Natural killer cell (primary cell): ENCODE measurements at regions not wholly inside any gene's neighbourhood (a gene's known extent, or its start where the extent isn't known, plus 50 kb on each side); places are given as distances from the start of the nearest gene placed in this dataset.

Experiments used
- ATAC-seq, 3 donors: fragments of 150-1000 bp in 2 of 3; fragments of 200-7000 bp in 1 of 3; cut with Tn5 transposase; 1 replicate in 1 of 3; 2 replicates in 2 of 3; pipeline ENCODE4 v1.10.0; 2021; ENCODE audit warnings: mild to moderate bottlenecking in 2 of 3, moderate library complexity in 2 of 3
- DNase-seq, 2 donors: peaks; one replicate each; pipeline versions ENCODE4 v3.0.0 to v3.0.0-alpha.2; 2013 to 2021; ENCODE audit warnings: mixed read lengths in 1 of 2
- H3K27ac ChIP-seq: one replicate; pipeline ENCODE4 v1.5.1; 2013; ENCODE audit warnings: mild to moderate bottlenecking, low read length
- H3K27me3 ChIP-seq: one replicate; pipeline ENCODE4 v1.6.1; 2013; ENCODE audit warnings: low read length; ENCODE audit not compliant: control insufficient read depth, insufficient read depth
- H3K36me3 ChIP-seq: one replicate; pipeline ENCODE4 v1.6.1; 2013; ENCODE audit warnings: low read length; ENCODE audit not compliant: control insufficient read depth, insufficient read depth
- H3K4me1 ChIP-seq: one replicate; pipeline ENCODE4 v1.6.1; 2013; ENCODE audit warnings: low read length; ENCODE audit not compliant: control insufficient read depth, insufficient read depth
- H3K4me3 ChIP-seq: one replicate; pipeline ENCODE4 v1.5.1; 2013; ENCODE audit warnings: low read length
- H3K9me3 ChIP-seq: one replicate; pipeline ENCODE4 v1.6.1; 2013; ENCODE audit warnings: low read length; ENCODE audit not compliant: control insufficient read depth, insufficient read depth
- H3K27ac Mint-ChIP-seq, 2 donors: one replicate each; pipeline ENCODE4 v1.8.0; 2022; ENCODE audit warnings: mild to moderate bottlenecking in 2 of 2, mixed read lengths in 2 of 2, moderate library complexity in 1 of 2
- H3K27me3 Mint-ChIP-seq, 2 donors: one replicate each; pipeline ENCODE4 v1.8.0; 2022; ENCODE audit warnings: low read depth in 2 of 2, mixed read lengths in 2 of 2
- H3K36me3 Mint-ChIP-seq: one replicate; pipeline ENCODE4 v1.8.0; 2022; ENCODE audit warnings: mixed read lengths
- H3K4me1 Mint-ChIP-seq, 2 donors: one replicate each; pipeline ENCODE4 v1.8.0; 2022; ENCODE audit warnings: mixed read lengths in 2 of 2
- H3K4me3 Mint-ChIP-seq: one replicate; pipeline ENCODE4 v1.8.0; 2022; ENCODE audit warnings: mild to moderate bottlenecking, moderate library complexity, mixed read lengths
- H3K9me3 Mint-ChIP-seq, 2 donors: one replicate each; pipeline ENCODE4 v1.8.0; 2022; ENCODE audit warnings: mixed read lengths in 2 of 2
- WGBS: methylation state at CpG from one replicate; pipeline ENCODE4 v1.1.7; 2013; ENCODE audit warnings: missing lambda C conversion rate; ENCODE audit not compliant: insufficient coverage; 5-methylcytosine and 5-hydroxymethylcytosine counted together
- intact Hi-C: fragments of 100-400 bp; cut with micrococcal nuclease; formaldehyde crosslinking; loops from one replicate; pipeline ENCODE4 v1.14.2; 2022
- TF ChIP-seq, protein P1 (sequence below): fragments of 200-600 bp; IDR thresholded peaks from one replicate; pipeline ENCODE4 v1.8.0; 2022; ENCODE audit warnings: antibody characterized with exemption

DNA sequence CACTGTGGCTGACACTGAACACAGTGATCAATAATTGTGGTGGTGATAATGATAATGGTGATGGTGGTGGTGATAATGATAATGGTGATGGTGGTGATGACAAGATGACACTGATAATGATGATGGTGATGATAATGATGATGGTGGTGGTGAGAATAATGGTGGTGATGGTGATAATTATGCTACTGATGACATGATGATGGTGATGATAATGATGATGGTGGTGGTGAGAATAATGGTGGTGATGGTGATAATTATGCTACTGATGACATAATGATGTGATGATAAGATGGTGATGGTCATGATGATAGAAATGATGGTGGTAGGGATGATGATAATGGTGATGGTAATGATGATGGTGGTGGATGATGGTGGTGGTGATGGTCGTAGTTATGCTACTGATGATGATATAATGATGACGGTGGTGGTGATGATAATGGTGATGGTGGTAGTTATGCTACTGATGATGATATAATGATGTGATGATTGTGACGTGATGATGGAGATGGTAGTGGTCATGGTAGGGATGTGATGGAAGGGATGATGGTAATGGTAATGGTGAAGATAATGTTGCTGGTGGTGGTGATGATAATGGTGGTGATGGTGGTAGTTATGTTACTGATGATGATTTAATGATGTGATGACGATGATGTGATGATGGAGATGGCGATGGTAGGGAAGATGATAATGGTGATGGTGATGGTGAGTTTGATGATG lies 356.5 kb upstream of the CDH4 start:
- Mint-ChIP-seq H3K27me3 (no peaks in the 10 kb centered on the region), H3K36me3 (no peaks in the 10 kb centered on the region)

DNA sequence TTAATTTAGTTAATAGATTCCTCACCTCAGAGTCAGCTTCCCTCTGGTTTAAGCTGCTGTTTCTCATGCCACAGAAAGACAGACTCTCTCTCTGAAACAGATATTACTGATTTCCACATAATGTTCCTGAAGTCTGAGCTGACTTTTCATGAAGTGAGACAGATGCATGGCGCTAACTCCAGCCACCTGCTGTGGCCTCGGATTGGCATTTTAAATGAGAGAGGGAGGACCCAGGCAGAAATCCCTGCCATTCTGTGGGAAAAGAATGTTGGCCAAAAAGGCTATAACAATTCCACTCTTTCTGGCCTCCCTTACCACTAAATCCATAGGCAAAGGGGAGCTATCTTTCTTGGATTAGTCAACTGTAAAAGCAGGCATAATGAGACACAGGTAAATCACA lies 354.1 kb upstream of the CDH4 start:
- no peak overlapping the region for H3K4me3 Mint-ChIP-seq
- H3K27me3 Mint-ChIP-seq, result no peaks in the 10 kb centered on the region
- Histone ChIP-seq H3K4me3 (no peak overlapping the region), H3K27me3 (no peaks in the 10 kb centered on the region), H3K4me1 (no peaks in the 10 kb centered on the region), H3K9me3 (no peaks in the 10 kb centered on the region), H3K27ac (no peak overlapping the region), H3K36me3 (no peaks in the 10 kb centered on the region)
- H3K36me3 Mint-ChIP-seq, result no peaks in the 10 kb centered on the region
- H3K4me1 Mint-ChIP-seq, result no peaks in the 10 kb centered on the region
- 47% methylated on average over 2 of the region's 2 CpGs for WGBS
- H3K27ac Mint-ChIP-seq, result no peak overlapping the region
- TF ChIP-seq, protein P1, sequence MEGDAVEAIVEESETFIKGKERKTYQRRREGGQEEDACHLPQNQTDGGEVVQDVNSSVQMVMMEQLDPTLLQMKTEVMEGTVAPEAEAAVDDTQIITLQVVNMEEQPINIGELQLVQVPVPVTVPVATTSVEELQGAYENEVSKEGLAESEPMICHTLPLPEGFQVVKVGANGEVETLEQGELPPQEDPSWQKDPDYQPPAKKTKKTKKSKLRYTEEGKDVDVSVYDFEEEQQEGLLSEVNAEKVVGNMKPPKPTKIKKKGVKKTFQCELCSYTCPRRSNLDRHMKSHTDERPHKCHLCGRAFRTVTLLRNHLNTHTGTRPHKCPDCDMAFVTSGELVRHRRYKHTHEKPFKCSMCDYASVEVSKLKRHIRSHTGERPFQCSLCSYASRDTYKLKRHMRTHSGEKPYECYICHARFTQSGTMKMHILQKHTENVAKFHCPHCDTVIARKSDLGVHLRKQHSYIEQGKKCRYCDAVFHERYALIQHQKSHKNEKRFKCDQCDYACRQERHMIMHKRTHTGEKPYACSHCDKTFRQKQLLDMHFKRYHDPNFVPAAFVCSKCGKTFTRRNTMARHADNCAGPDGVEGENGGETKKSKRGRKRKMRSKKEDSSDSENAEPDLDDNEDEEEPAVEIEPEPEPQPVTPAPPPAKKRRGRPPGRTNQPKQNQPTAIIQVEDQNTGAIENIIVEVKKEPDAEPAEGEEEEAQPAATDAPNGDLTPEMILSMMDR, result no peak
- no peak for DNase-seq
- no peak for ATAC-seq
- peaks cover 0 to 3% of the 10 kb centered on the region in 2 donors for H3K9me3 Mint-ChIP-seq
- intact Hi-C loops, result no loop called here

More for the DNA sequence above, 356.5 kb upstream of the CDH4 start:
- ATAC-seq, result no peak
- intact Hi-C loops, result no loop called here
- no peaks in the 10 kb centered on the region for H3K27me3 ChIP-seq
- no peak overlapping the region for H3K27ac Mint-ChIP-seq
- TF ChIP-seq, protein P1, result no peak
- no peaks in the 10 kb centered on the region for H3K36me3 ChIP-seq
- 70% methylated on average over 5 of the region's 5 CpGs for whole genome bisulfite sequencing
- H3K4me3 ChIP-seq, result no peak overlapping the region
- no peak for DNase-seq
- H3K4me1 ChIP-seq, result no peaks in the 10 kb centered on the region
- no peak overlapping the region for H3K27ac ChIP-seq
- H3K4me3 Mint-ChIP-seq, result no peak overlapping the region
- no peaks in the 10 kb centered on the region for H3K9me3 Mint-ChIP-seq
- no peaks in the 10 kb centered on the region for H3K9me3 ChIP-seq
- no peaks in the 10 kb centered on the region for H3K4me1 Mint-ChIP-seq

DNA sequence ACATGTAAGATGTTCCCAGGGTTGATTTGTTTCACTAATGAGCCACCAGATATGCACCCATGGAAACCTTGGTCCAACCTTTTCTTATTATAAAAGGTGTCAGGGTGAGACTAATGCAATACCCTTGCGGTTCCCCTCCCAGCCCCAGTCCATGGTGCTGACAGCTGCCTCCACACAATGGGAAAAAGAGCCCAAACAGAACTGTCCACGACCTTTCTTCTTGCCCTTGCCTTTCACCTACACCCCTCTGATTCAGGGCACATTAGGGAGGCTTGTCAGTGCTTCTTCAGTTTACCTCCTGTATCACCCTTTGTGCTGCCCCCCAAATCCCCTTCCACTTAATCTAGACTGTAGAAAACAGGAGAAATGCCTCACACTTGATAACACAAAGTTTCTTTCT lies 352.7 kb upstream of the CDH4 start:
- ATAC-seq, result no peak
- Mint-ChIP-seq H3K4me1 (no peaks in the 10 kb centered on the region), H3K27me3 (no peaks in the 10 kb centered on the region), H3K36me3 (no peaks in the 10 kb centered on the region), H3K9me3 (peaks cover 0 to 3% of the 10 kb centered on the region in 2 donors), H3K4me3 (no peak overlapping the region), H3K27ac (no peak overlapping the region)
- TF ChIP-seq, protein P1, result no peak
- intact Hi-C loops, result no loop called here
- Histone ChIP-seq H3K9me3 (no peaks in the 10 kb centered on the region), H3K4me3 (no peak overlapping the region), H3K4me1 (no peaks in the 10 kb centered on the region), H3K36me3 (no peaks in the 10 kb centered on the region), H3K27ac (no peak overlapping the region), H3K27me3 (no peaks in the 10 kb centered on the region)
- DNase-seq, result no peak
- 49% methylated on average over 2 of the region's 2 CpGs for WGBS

DNA sequence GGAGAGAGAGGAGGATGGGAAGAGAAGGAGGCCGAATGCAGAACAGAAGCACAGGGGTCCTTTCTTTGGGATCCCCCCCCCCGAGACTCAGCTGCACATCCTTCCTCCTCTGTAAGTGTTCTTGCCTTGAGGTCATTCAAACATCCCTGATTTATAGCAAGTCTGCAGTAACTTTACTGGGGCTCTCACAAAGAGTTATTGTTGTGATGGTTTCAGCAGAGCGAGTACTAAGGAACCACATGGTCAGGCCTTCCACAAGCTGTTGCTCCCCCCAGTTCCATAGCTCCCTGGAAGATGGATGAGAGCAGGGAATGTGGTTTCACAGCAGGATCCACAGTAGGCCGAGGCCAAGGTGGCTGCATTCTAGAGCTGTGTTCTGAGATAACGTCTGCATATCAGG lies 351.4 kb upstream of the CDH4 start:
- H3K9me3 Mint-ChIP-seq, result peaks cover 0 to 3% of the 10 kb centered on the region in 2 donors
- Histone ChIP-seq H3K9me3 (no peaks in the 10 kb centered on the region), H3K27ac (no peak overlapping the region), H3K4me1 (no peaks in the 10 kb centered on the region), H3K36me3 (no peaks in the 10 kb centered on the region), H3K4me3 (no peak overlapping the region), H3K27me3 (no peaks in the 10 kb centered on the region)
- no peak for DNase-seq
- ATAC-seq, result no peak
- 29% methylated on average over 5 of the region's 5 CpGs for WGBS
- H3K36me3 Mint-ChIP-seq, result no peaks in the 10 kb centered on the region
- no peak overlapping the region for H3K27ac Mint-ChIP-seq
- no peaks in the 10 kb centered on the region for H3K4me1 Mint-ChIP-seq
- TF ChIP-seq, protein P1, result no peak
- no peak overlapping the region for H3K4me3 Mint-ChIP-seq
- H3K27me3 Mint-ChIP-seq, result no peaks in the 10 kb centered on the region
- intact Hi-C loops, result no loop called here
